ENCODE measurements at regions not wholly inside any gene's neighbourhood (a gene's known extent, or its start where the extent isn't known, plus 50 kb on each side); places are given as distances from the start of the nearest gene placed in this dataset.
"Not testable (repeated sequence)": the region's sequence is repeated elsewhere in the genome, so short reads cannot be mapped to it uniquely, and the experiment has no call there.

GRCh38 chr14:86770186-86770585 is 1222.8 kb downstream of the GALC start:
- DNase-seq, result no peak

GRCh38 chr14:86766469-86766868 is 1226.5 kb downstream of the GALC start:
- no peak for DNase-seq

- DNase-seq, result no peak
These were observed 1231.4 kb downstream of the GALC start for GRCh38 chr14:86761611-86762010.

DNA sequence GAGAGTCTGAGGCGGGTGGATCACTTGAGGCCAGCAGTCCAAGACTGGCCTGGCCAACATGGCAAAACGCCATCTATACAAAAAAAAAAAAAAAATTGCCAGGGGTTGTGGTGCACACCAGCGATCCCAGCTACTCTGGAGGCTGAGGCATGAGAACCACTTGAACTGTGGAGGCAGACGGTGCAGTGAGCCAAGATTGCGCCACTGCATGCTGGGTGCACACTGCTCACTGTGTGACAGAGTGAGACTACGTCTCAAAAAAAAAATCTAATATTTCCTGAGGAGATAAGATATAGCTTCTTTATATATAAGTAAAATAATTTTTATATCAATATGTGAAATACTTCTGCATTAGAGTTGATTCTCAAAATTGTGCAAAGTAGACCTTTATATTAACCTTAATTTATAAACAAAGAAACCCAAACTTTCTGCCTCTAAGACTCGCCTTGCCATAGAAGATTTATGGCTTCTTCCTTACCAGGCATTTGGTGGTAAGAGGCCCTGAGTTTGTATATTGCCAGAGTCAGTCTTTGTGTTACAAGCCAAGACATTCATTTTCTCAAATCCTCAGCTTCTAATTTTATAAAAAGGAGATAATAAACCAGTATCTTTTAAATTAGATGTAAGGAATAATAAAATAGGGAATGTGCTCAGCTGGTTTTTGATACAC is 1226.7 kb downstream of the FLRT2 start:
- DNase-seq, result no peak

- not testable (repeated sequence) for DNase-seq
These were observed 1220.5 kb downstream of the FLRT2 start for GRCh38 chr14:86750488-86750887.

- DNase-seq, result no peak
These were observed 1209.8 kb downstream of the FLRT2 start for GRCh38 chr14:86739761-86740160.

GRCh38 chr14:86731427-86731826 is 1201.5 kb downstream of the FLRT2 start:
- DNase-seq, result not testable (repeated sequence)

GRCh38 chr14:86723254-86723624 is 1193.3 kb downstream of the FLRT2 start:
- DNase-seq, result no peak

DNA sequence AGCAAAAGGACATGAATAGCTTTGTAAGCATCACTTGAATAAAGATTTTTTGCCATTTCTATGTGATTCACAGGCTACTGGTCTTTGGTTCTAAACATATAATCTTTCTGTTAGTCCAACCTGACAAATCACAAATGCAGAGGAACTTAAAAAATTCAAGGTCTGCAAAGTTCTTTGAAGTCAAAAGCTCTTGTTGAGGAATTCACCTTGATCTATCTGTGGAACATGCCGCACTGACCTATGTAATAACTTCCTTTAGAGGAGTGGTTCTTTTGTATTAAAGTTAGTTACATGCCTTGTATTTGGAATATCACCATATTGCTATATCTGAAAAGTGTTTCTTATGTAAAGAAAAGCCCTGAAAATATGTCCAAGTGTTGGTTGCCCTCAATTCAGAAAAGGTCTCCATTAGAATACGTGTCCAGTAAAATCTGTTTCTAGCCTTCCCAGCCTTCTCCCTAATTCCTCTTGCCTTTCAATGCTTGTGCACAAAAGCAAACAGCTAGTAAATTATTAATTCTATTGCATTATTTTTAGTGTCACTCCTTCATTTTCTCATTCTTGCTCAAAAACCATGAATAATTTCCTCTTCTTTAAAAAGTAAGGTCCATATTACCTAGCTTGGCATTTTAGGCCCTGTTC is 1192.8 kb downstream of the FLRT2 start:
- no peak for DNase-seq

DNA sequence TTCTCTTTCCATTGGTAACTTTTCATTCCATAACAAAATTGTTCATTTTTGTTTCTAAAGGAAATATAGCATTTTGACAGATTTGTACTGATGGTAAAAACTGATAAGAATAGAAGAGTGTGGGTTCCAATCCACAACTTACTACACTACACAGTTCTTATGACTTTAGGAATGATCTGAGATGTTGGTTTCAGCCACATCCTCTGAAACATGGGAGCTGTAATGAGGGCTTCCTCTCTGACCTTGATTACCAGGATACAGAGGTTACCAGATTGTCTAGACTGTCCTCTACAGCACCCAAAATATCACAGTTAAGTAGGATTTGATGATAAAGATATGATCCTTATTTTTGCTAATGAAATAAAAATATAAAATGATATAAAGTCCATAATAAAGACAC is 1184.6 kb downstream of the FLRT2 start:
- DNase-seq, result no peak

- DNase-seq, result no peak
These were observed 1184.2 kb downstream of the FLRT2 start for GRCh38 chr14:86714153-86714552.

DNA sequence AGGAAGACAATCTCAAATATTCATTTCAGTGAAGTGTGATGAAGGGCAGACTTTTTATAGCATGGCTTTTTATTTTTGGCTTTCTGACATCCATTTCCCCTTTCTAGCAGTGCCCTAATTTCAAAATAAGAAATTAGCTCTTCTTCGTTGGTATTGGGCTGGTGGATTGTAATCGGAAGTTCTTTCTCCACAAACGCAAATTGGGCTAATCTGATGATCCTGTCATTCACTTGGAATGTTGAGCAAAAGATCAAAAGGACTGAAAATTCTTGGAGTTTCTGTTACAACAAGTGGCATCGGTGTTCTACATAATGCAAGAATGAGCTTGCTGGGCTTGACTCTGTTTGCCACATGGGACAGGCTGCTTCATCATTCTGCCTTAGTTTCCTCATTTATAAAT is 1182.8 kb downstream of the FLRT2 start:
- no peak for DNase-seq

GRCh38 chr14:86712176-86712575 is 1182.2 kb downstream of the FLRT2 start:
- no peak for DNase-seq

GRCh38 chr14:86708846-86709339 is 1178.9 kb downstream of the FLRT2 start:
- no peak for DNase-seq

DNA sequence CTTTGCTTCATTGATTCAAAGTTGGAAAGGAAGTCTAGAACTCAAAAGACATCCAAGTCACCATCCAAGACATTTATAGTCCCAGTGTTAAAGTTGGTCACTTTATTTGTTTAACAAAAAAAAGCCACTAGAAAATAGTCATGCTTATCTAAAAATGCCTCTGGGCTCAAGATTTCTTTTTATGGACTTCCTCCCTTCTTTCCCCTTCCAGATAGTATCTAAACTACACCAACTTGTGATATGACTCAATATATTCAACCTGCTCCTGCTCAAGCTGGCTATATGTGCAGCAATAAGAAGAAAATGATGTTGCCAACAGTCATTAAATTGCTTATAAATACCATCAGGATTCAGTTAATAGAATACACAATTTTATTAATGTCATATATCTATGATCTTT is 1177.1 kb downstream of the FLRT2 start:
- no peak for DNase-seq

DNA sequence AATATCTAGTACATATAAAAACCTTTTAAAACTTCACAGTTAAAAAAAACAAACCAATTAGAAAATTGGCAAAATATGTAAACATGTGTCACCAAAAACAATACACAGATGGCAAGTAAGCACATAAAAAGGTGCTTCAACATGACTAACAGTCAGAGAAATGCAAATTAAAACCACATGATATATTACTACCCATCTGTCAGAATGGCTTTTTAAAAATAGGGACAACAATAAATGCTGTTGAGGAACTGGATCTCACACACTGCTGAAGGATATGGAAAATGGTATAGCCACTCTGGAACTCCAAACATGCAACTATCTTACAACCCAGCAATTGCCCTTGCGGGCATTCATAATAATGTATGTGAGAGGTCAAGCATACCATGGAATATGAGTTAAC is 1153.6 kb downstream of the FLRT2 start:
- DNase-seq, result no peak

DNA sequence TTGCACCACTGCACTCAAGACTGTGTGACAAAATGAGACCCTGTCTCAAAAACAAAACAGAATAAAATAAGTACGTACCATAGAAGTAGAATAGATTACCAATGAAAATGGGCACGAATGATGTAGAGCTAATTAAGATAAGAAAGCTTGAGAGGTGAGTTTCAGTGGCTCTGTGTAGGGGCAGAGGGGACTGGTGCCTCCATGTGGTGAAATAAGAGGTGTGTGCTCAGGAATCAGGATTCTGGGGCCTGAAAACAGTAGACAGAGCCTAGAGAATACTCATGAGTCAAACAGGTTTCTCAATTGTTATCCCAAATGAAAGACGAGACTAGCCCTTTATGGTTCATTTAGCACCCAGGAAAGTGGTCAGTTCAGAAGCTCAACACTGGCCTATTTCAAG is 1145.1 kb downstream of the FLRT2 start:
- DNase-seq, result no peak

DNA sequence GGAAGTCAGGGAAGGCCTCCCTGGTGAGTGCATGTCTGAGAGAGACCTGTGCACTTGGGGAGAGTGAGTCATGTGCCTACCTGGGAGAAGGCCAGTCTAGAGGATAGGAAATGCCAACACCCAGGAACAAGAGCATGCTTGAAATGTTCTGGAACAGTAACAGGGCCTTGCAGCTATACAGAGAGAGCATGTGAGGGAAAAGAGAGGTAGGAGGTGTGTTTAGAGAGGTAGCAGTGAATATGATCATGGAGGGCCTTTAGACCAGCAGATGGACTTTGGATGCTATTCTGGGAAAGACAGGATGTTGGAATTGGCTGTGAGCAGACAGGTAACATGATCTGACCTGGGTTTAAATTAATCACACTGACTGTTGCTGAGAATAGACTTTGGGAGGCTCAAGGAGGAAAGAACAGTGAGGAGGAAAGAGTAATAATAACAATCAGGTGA is 1143.6 kb downstream of the FLRT2 start:
- no peak for DNase-seq

DNA sequence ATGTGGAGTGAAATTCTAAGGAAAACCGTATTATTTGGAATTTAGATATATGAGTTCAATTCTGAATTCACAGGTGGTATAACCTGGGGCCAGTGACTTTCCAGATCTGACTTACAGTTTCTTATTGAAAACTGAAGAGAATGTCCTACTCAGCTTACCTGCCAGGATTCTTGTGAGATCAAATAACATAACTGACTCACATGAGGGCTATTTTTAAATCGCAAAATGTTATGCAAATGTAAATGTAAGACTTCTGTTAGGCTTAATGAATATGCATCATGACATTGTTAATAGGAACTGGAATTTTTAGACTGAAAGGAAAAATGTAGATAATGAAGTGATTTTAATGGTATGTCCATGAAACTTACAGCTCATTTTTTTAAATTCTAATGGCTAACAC is 1142.1 kb downstream of the FLRT2 start:
- DNase-seq, result no peak

DNA sequence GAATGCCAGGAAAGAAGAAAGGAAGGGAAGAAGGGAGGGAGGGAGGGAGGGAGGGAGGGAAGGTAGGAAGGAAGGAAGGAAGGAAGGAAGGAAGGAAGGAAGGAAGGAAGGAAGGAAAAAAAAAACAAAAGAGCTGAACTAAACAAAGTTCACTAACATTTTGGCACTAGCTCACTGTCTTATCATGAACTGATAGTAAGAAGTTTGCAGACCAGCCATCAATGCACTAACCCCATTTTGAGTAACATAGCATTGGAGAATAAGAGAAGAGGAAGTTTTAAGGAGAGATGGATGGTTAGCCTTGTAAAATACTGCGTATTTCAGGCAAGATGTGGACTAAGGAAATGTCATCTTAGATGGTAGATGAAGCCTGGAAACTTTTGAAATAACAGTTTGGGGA is 1136.0 kb downstream of the FLRT2 start:
- no peak for DNase-seq

- no peak for DNase-seq
These were observed 1132.4 kb downstream of the FLRT2 start for GRCh38 chr14:86662334-86662733.

- DNase-seq, result peak in 3 of 58 donors; percentile 2 to 14 (median 4)
These were observed 1124.7 kb downstream of the FLRT2 start for GRCh38 chr14:86654558-86655184.

GRCh38 chr14:86652526-86652925 is 1122.6 kb downstream of the FLRT2 start:
- DNase-seq, result no peak
